HEK293 (cell line): ENCODE measurements at regions not wholly inside any gene's neighbourhood (a gene's known extent, or its start where the extent isn't known, plus 50 kb on each side); places are given as distances from the start of the nearest gene placed in this dataset.

Experiments used
- CTCF ChIA-PET: fragments of 350-600 bp; formaldehyde crosslinking; extraction: SDS; loops from one replicate; lab custom pipeline; 2021; ENCODE audit warnings: antibody characterized with exemption; lab: Yijun Ruan, JAX
- POLR2A ChIA-PET: fragments of 300-600 bp; formaldehyde crosslinking; extraction: SDS; loops from one replicate; lab custom pipeline; 2020; ENCODE audit warnings: antibody characterized with exemption, inconsistent platforms; lab: Yijun Ruan, JAX
- H3K27ac ChIP-seq: fragments of 200-500 bp; sonication (Bioruptor generic); 2 replicates; pipeline ENCODE4 v1.5.1; 2014; ENCODE audit warnings: low read depth, low read length, control low read depth, inconsistent platforms; ENCODE audit errors: extremely low read depth
- H3K36me3 ChIP-seq, 2 experiments: fragments of 200-500 bp in 1 of 2; sonication (Bioruptor generic) in 1 of 2; 1 replicate in 1 of 2; 2 replicates in 1 of 2; pipeline ENCODE4 v1.5.1; 2014 to 2017; ENCODE audit warnings: inconsistent platforms in 2 of 2, low read length in 2 of 2; ENCODE audit not compliant: control insufficient read depth in 2 of 2, insufficient read depth in 1 of 2
- H3K4me1 ChIP-seq: fragments of 200-500 bp; sonication (Bioruptor generic); 2 replicates; pipeline ENCODE4 v1.5.1; 2014; ENCODE audit warnings: mild to moderate bottlenecking, low read length, inconsistent platforms; ENCODE audit not compliant: control insufficient read depth, insufficient read depth
- H3K4me3 ChIP-seq: 2 replicates; pipeline ENCODE4 v1.5.1; 2011; ENCODE audit warnings: low read depth, mild to moderate bottlenecking, control low read depth, low read length, moderate library complexity
- H3K9me3 ChIP-seq: fragments of 200-500 bp; sonication (Bioruptor generic); 2 replicates; pipeline ENCODE4 v1.5.1; 2014; ENCODE audit warnings: low read depth, low read length, inconsistent platforms; ENCODE audit not compliant: control insufficient read depth, insufficient read depth
- BCL6B ChIP-seq: fragments of 450-650 bp; formaldehyde crosslinking; IDR thresholded peaks from 2 replicates; pipeline ENCODE4 v1.5.1; 2017; ENCODE audit warnings: missing biosample characterization, missing genetic modification characterization
- ELK4 ChIP-seq: IDR thresholded peaks from 2 replicates; pipeline ENCODE4 v1.6.1; 2011; ENCODE audit warnings: mild to moderate bottlenecking, low read depth, low read length, borderline replicate concordance
- HOXD13 ChIP-seq: sonication (generic); formaldehyde crosslinking; IDR thresholded peaks from 2 replicates; pipeline ENCODE4 v1.8.0; 2022; ENCODE audit warnings: missing genetic modification reagents, borderline replicate concordance
- INSM2 ChIP-seq: fragments of 450-650 bp; formaldehyde crosslinking; IDR thresholded peaks from 2 replicates; pipeline ENCODE4 v1.5.1; 2016; ENCODE audit warnings: missing biosample characterization, missing genetic modification characterization
- SP2 ChIP-seq: fragments of 450-650 bp; formaldehyde crosslinking; IDR thresholded peaks from 2 replicates; pipeline ENCODE4 v1.5.1; 2016; ENCODE audit warnings: missing biosample characterization, missing genetic modification characterization
- ZBTB26 ChIP-seq: fragments of 450-650 bp; formaldehyde crosslinking; optimal IDR thresholded peaks from 2 replicates; pipeline ENCODE3; 2016; ENCODE audit warnings: missing biosample characterization, mild to moderate bottlenecking, missing genetic modification characterization
- ZNF121 ChIP-seq: fragments of 450-650 bp; formaldehyde crosslinking; IDR thresholded peaks from 2 replicates; pipeline ENCODE4 v1.5.1; 2016; ENCODE audit warnings: missing biosample characterization, missing genetic modification characterization
- ZNF140 ChIP-seq: fragments of 450-650 bp; formaldehyde crosslinking; IDR thresholded peaks from 2 replicates; pipeline ENCODE4 v1.5.1; 2016; ENCODE audit warnings: missing biosample characterization, missing genetic modification characterization
- ZNF335 ChIP-seq: fragments of 450-650 bp; formaldehyde crosslinking; conservative IDR thresholded peaks from 2 replicates; pipeline ENCODE4 v1.5.1; 2016; ENCODE audit warnings: missing biosample characterization, missing genetic modification characterization
- ZNF350 ChIP-seq: fragments of 450-650 bp; formaldehyde crosslinking; IDR thresholded peaks from 2 replicates; pipeline ENCODE4 v1.5.0; 2017; ENCODE audit warnings: missing biosample characterization, mild to moderate bottlenecking, missing genetic modification characterization
- ZNF354C ChIP-seq: fragments of 450-650 bp; formaldehyde crosslinking; IDR thresholded peaks from 2 replicates; pipeline ENCODE4 v1.5.1; 2016; ENCODE audit warnings: missing biosample characterization, missing genetic modification characterization, low read depth, borderline replicate concordance
- ZNF366 ChIP-seq: fragments of 450-650 bp; formaldehyde crosslinking; conservative IDR thresholded peaks from 2 replicates; pipeline ENCODE4 v1.5.1; 2016; ENCODE audit warnings: missing biosample characterization, missing genetic modification characterization
- ZNF391 ChIP-seq: fragments of 450-650 bp; formaldehyde crosslinking; IDR thresholded peaks from 2 replicates; pipeline ENCODE4 v1.5.1; 2016; ENCODE audit warnings: low read depth, missing biosample characterization, missing genetic modification characterization, borderline replicate concordance
- ZNF423 ChIP-seq: fragments of 450-650 bp; formaldehyde crosslinking; IDR thresholded peaks from 2 replicates; pipeline ENCODE4 v1.5.1; 2016; ENCODE audit warnings: missing biosample characterization, missing genetic modification characterization
- ZNF514 ChIP-seq: fragments of 450-650 bp; formaldehyde crosslinking; IDR thresholded peaks from 2 replicates; pipeline ENCODE4 v1.5.1; 2016; ENCODE audit warnings: missing biosample characterization, missing genetic modification characterization
- ZNF530 ChIP-seq: fragments of 450-650 bp; formaldehyde crosslinking; IDR thresholded peaks from 2 replicates; pipeline ENCODE4 v1.5.1; 2016; ENCODE audit warnings: low read depth, missing biosample characterization, missing genetic modification characterization
- ZNF548 ChIP-seq: fragments of 450-650 bp; formaldehyde crosslinking; IDR thresholded peaks from 2 replicates; pipeline ENCODE4 v1.5.1; 2016; ENCODE audit warnings: missing biosample characterization, missing genetic modification characterization
- ZNF555 ChIP-seq: fragments of 450-650 bp; formaldehyde crosslinking; conservative IDR thresholded peaks from 2 replicates; pipeline ENCODE4 v1.5.1; 2017; ENCODE audit warnings: missing biosample characterization, mild to moderate bottlenecking, missing genetic modification characterization, inconsistent platforms
- ZNF692 ChIP-seq: fragments of 450-650 bp; formaldehyde crosslinking; IDR thresholded peaks from 2 replicates; pipeline ENCODE4 v1.5.1; 2016; ENCODE audit warnings: missing biosample characterization, missing genetic modification characterization
- ZNF843 ChIP-seq: fragments of 450-650 bp; formaldehyde crosslinking; IDR thresholded peaks from 2 replicates; pipeline ENCODE4 v1.5.1; 2016; ENCODE audit warnings: missing biosample characterization, missing genetic modification characterization
- ZXDB ChIP-seq: fragments of 450-650 bp; formaldehyde crosslinking; IDR thresholded peaks from 2 replicates; pipeline ENCODE4 v1.5.1; 2016; ENCODE audit warnings: missing biosample characterization, missing genetic modification characterization

GRCh38 chr3:165622356-165622755 lies 214.9 kb downstream of the BCHE start:
- CTCF ChIA-PET = no interaction called here
- POLR2A ChIA-PET = no interaction called here
- no peak overlapping the region for H3K27ac ChIP-seq
- no peak overlapping the region for H3K4me3 ChIP-seq
- TF ChIP-seq ZNF350 (tag by site-specific recombination) = no peak
- TF ChIP-seq ZNF335 (tag by site-specific recombination) = no peak
- TF ChIP-seq ZNF423 = no peak
- TF ChIP-seq ZBTB26 (tag by site-specific recombination) = no peak
- no peak for TF ChIP-seq ZNF391 (tag by site-specific recombination)
- no peak for TF ChIP-seq ZXDB (tag by site-specific recombination)
- TF ChIP-seq ZNF530 (tag by site-specific recombination) = no peak
- TF ChIP-seq SP2 (tag by site-specific recombination) = no peak
- TF ChIP-seq INSM2 = no peak
- no peak for TF ChIP-seq ZNF692 (tag by site-specific recombination)
- TF ChIP-seq ZNF843 = no peak
- no peak for TF ChIP-seq ZNF121 (tag by site-specific recombination)
- TF ChIP-seq ZNF514 (tag by site-specific recombination) = no peak
- TF ChIP-seq ZNF555 = no peak
- no peak for TF ChIP-seq HOXD13 (CRISPR knock-in tag)
- no peak for TF ChIP-seq BCL6B (tag by site-specific recombination)
- TF ChIP-seq ZNF548 (tag by site-specific recombination) = no peak
- no peak for TF ChIP-seq ZNF140 (tag by site-specific recombination)
- TF ChIP-seq, all 188 proteins: peak for 0
- H3K9me3 ChIP-seq = no peaks in the 10 kb centered on the region
- H3K36me3 ChIP-seq = no peaks in the 10 kb centered on the region
- H3K4me1 ChIP-seq = no peaks in the 10 kb centered on the region

- H3K27ac ChIP-seq = no peak overlapping the region
- TF ChIP-seq ELK4 (no peak), ZNF366 (tag by site-specific recombination) (no peak), ZNF354C (tag by site-specific recombination) (no peak)
- TF ChIP-seq, all 188 proteins: peak for 0
- H3K36me3 ChIP-seq = no peaks in the 10 kb centered on the region
- H3K9me3 ChIP-seq = no peaks in the 10 kb centered on the region
- no peak overlapping the region for H3K4me3 ChIP-seq
- H3K4me1 ChIP-seq = no peaks in the 10 kb centered on the region
- POLR2A ChIA-PET = no interaction called here
- CTCF ChIA-PET = no interaction called here
These were observed 218.2 kb downstream of the BCHE start for GRCh38 chr3:165619069-165619468.
